ENCODE measurements at regions not wholly inside any gene's neighbourhood (a gene's known extent, or its start where the extent isn't known, plus 50 kb on each side); places are given as distances from the start of the nearest gene placed in this dataset.

DNA sequence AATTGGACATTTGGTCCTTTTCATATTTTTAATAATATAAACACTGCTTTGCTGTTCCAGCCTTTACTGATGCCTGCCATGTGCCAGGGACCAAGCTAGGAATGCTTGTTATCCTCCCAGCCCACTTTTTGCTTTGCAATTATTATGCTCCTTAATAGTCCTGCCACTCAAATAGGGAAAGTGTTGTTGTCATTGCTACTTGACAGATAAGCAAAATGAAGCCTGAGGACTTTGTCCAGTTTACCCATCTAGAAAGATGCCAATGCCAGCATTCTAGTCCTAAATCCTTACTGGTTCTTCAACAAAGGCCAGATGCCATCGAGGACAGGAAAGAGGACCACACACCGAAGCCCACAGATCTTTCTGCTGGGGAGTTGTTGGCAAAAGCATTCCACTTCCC is 246.5 kb downstream of the EMP1 start:
- TF ChIP-seq POLR2A (IDR thresholded peaks at IDR 0.05; ENCODE audit: low read length), result no peak
- TF ChIP-seq GATA1 (IDR thresholded peaks at IDR 0.05; ENCODE audit: low read depth, low read length), result no peak

All from erythroblast (primary cell).